ENCODE measurements at regions not wholly inside any gene's neighbourhood (a gene's known extent, or its start where the extent isn't known, plus 50 kb on each side); places are given as distances from the start of the nearest gene placed in this dataset.
"Not testable (repeated sequence)": the region's sequence is repeated elsewhere in the genome, so short reads cannot be mapped to it uniquely, and the experiment has no call there.

- DNase-seq: no peak
Measured at GRCh38 chr4:138609943-138610350, 367.8 kb upstream of the SLC7A11 start.

GRCh38 chr4:138604556-138604955, 362.4 kb upstream of the SLC7A11 start:
- DNase-seq: no peak

DNA sequence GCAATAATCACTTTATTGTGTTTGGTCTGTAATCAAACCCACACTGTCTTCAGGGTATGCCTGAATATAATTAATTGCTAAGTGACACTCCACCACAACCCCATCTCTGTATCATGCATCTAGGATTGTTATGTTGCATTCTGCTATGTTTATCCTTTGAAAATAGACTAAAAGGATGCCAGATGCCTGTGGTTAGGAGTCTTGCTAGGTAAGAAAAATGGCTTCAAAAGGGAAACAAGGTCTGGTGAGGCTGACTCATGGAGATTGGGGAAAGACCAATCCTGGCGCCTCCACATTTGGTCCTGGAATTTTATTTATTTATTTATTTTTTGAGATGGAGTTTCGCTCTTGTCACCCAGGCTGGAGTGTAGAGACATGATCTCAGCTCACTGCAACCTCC, 360.5 kb upstream of the SLC7A11 start:
- DNase-seq: no peak

- DNase-seq: no peak
Measured at GRCh38 chr4:138599965-138600364, 357.8 kb upstream of the SLC7A11 start.

- DNase-seq: no peak
Measured at GRCh38 chr4:138598226-138598625, 356.1 kb upstream of the SLC7A11 start.

DNA sequence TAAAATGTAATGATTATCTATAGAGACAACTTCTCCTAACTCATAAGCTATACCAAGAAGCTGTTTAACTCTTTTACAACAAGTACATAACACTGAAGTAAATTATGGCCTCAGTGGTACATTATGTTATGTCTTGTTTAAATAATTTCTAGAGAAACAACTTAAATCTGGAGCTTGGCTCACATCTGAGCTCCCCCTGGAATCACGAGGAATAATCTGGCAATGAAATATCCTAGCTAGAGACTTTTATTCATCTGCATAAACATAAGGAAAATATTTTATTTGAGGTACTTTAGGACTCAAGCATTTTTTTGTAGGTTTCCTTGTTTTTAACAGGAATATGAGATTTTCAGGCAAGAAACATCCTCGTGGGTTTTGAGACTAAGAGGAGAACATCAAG, 354.7 kb upstream of the SLC7A11 start:
- DNase-seq: no peak

- DNase-seq: no peak
Measured at GRCh38 chr4:138595731-138596460, 353.7 kb upstream of the SLC7A11 start.

DNA sequence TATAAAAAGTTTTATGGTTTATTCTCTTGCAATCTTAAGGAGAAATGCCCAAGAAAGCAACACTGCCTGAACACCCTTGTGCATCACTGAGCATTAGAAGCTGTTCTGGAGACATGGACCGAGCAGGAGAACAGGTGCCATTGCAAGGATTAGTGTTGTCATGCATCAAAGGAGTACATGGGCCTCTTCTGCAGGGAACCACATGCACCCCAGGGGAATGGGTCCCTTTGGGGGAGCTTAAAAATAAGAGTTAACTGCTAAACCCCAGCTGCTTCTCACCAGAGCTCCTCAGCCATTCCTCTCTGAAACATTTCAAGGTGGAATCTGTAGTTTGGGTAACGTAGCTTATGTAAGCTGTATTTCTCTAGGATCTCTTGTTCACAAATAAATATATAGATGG, 353.0 kb upstream of the SLC7A11 start:
- DNase-seq: no peak

DNA sequence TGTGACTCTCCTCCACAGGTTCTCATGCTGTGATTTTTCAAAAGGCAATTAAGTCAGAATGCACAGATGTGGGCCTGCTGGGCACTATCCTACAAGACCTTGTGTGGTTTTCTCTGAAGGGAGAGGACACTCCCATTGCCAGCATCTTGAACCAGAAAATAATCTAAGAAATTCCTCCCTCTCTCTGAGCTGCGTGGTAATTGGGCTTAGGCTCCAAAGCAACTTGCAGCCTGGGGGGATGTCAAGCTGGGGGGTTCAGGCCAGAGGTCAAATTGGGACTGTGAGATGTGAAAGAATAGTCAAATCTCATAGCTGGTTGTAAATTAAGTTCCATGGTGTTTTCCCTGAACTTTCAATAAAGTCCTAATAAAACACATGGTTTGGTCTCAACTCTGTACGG, 350.6 kb upstream of the SLC7A11 start:
- DNase-seq: no peak

GRCh38 chr4:138591808-138592207, 349.7 kb upstream of the SLC7A11 start:
- no peak for DNase-seq

DNA sequence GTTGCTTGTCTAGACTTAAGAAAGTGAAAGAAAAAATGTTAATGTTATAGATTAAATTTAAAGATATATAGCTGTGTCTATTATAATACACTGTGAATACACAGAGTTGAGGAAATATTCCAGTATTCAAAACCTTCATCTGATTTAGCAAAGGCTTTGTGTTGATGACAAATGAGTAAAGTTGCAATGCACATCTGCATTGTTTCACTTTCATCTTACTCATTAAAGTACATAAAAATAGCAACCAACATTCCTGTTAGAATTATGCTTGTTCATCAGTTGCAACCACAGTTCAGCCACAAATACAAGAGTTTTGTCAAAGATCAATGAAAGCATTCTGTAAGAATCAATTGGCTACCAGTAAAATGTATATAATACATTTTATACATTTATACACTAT, 346.4 kb upstream of the SLC7A11 start:
- no peak for DNase-seq

- no peak for DNase-seq
Measured at GRCh38 chr4:138579146-138579545, 337.0 kb upstream of the SLC7A11 start.

DNA sequence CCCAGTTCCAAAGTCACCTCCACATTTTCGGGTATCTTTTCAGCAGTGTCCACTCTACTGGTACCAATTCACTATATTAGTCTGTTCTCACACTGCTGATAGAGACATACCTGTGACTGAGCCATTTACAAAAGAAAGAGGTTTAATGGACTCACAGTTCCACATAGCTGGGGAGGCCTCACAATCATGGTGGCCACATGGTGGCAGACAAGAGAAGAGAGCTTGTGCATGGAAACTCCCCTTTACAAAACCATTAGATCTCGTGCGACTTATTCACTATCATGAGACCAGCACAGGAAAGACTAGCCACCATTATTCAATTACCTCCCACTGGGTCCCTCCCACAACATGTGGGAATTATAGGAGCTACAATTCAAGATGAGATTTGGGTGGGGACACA, 335.7 kb upstream of the SLC7A11 start:
- not testable (repeated sequence) for DNase-seq

DNA sequence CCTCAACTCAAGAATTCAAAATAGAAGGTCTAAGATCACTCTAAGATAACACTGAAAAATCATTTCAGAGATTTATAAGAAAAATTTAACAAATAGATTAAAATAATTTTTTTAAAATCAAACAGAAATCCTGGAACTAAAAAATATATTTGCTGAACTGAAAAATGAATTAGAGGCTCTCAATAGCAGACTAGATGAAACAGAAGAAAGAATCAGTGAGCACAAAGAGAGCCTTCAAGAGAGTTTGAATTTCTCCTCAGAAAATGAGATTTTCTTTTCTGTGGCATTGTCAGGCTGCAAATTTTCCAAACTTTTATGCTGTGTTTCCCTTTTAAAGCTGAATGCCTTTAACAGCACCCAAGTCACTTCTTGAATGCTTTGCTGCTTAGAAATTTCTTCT, 335.0 kb upstream of the SLC7A11 start:
- DNase-seq: no peak

DNA sequence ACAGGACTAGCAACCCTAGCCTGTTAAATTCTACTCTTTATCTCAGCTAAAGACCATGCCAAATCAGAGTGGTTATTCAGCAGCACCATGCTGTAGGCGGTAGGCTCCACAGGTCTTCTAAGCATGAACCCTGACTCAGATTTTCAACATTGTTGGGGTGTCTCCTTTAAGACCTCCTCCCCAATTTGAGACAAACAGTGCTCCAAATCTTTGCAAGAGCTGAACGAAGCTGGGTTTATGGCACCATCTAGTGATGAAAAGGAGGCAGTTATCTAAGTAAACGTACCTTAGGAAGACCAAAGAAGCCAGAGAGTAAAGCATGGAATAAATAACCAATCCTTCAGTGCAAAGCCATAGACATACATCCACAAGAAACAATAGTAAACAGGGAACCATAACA, 334.5 kb upstream of the SLC7A11 start:
- no peak for DNase-seq

DNA sequence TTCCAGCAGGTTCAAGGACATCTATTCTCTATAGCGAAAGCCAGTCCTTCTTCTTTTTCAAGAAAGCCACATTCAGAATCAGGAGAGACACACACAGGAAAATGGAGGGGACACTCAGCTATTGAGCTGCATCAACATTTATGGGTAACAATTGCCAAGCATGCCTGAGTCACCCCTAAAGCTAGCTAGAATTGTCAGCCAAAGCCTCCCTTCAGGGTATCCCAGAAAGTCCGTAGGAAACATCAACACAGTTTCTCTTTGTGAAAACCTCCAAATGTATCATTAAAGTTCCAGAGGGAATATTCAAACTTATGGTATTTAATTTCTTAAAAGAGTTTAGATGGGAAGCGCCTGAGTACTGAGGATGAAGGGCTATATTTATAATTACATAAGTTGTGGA, 331.1 kb upstream of the SLC7A11 start:
- DNase-seq: no peak

DNA sequence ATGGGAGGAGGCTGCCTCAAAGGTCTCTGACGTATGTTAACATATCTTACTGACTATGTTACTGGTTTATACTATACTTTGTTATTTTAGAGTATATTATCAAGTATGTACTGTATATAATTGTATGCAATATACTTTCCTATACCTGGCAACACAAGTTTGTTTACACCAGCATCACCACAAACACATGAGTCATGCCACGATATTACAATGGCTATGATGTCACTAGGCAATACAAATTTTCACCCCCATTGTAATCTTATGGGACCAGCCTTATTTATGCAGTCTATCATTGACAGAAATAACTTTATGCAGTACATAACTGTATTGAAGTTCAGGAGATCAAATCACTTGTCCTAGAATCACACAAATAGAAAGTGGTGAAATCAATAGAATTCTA, 329.9 kb upstream of the SLC7A11 start:
- DNase-seq: no peak

- no peak for DNase-seq
Measured at GRCh38 chr4:138567696-138568095, 325.5 kb upstream of the SLC7A11 start.

- no peak for DNase-seq
Measured at GRCh38 chr4:138565576-138565975, 323.4 kb upstream of the SLC7A11 start.

GRCh38 chr4:138562544-138562991, 320.4 kb upstream of the SLC7A11 start:
- DNase-seq: no peak

- DNase-seq: no peak
Measured at GRCh38 chr4:138561906-138562305, 319.8 kb upstream of the SLC7A11 start.

GRCh38 chr4:138561276-138561880, 319.2 kb upstream of the SLC7A11 start:
- DNase-seq: no peak

DNA sequence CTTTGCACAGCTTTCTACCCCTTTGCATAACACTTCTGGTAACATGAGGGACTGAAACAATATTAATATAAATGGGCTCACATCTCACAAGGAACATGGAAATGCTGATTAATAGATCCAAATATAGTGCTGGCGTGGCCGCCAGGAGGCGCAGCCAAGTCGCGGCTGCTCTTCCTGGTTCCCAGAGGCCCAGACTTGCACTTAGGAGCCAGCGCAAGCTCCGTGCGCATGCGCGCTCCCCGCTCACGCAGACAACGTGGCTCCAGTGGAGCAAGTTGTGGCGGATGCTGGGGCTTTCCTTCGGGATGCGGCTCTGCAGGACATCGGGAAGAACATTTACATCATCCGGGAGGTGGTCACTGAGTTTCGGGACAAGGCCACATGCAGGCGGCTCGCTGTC, 318.3 kb upstream of the SLC7A11 start:
- DNase-seq: no peak

DNA sequence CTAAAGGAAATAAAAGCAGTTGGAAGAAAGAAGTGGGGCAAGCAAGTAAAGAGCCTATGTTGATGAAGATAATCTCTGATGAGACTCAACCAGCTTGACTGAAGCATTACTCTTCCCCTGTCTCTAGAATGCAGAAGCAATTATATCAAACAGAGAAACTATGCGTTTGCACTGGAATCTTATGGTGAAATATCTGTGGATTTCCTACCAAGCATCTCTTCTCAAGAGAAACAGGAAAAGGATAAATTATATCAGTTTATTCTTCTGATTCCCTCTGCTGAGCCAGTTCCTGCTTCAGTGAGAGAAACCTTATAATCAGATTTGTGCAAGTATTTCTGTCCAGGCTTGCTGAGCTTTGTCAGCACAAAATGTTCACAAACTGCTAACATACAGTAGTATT, 316.7 kb upstream of the SLC7A11 start:
- no peak for DNase-seq

GRCh38 chr4:138555584-138555983, 313.4 kb upstream of the SLC7A11 start:
- no peak for DNase-seq
